Ishikawa (cell line): ENCODE measurements at regions not wholly inside any gene's neighbourhood (a gene's known extent, or its start where the extent isn't known, plus 50 kb on each side); places are given as distances from the start of the nearest gene placed in this dataset.

Source experiments
- CEBPB ChIP-seq: IDR thresholded peaks from 2 replicates; pipeline ENCODE4 v1.6.1; 2012
- CREB1 ChIP-seq: IDR thresholded peaks from 2 replicates; pipeline ENCODE4 v1.6.1; 2012; ENCODE audit warnings: low read depth
- EGR1 ChIP-seq: IDR thresholded peaks from 2 replicates; pipeline ENCODE4 v1.6.1; 2012
- EP300 ChIP-seq: IDR thresholded peaks from 2 replicates; pipeline ENCODE4 v1.6.1; 2012; ENCODE audit warnings: borderline replicate concordance
- FOXM1 ChIP-seq: IDR thresholded peaks from 2 replicates; pipeline ENCODE4 v1.6.1; 2012; ENCODE audit warnings: low read depth, borderline replicate concordance
- RAD21 ChIP-seq: IDR thresholded peaks from 2 replicates; pipeline ENCODE4 v1.6.1; 2012; ENCODE audit warnings: low read depth
- REST ChIP-seq: IDR thresholded peaks from 2 replicates; pipeline ENCODE4 v1.6.1; 2012; ENCODE audit warnings: low read depth, mild to moderate bottlenecking
- TAF1 ChIP-seq: IDR thresholded peaks from 2 replicates; pipeline ENCODE4 v1.6.1; 2012; ENCODE audit warnings: low read depth, mild to moderate bottlenecking
- TCF12 ChIP-seq: IDR thresholded peaks from 2 replicates; pipeline ENCODE4 v1.6.1; 2012; ENCODE audit warnings: low read depth
- TEAD4 ChIP-seq: IDR thresholded peaks from 2 replicates; pipeline ENCODE4 v1.6.1; 2012
- USF1 ChIP-seq: IDR thresholded peaks from 2 replicates; pipeline ENCODE4 v1.6.1; 2012
- YY1 ChIP-seq: IDR thresholded peaks from 2 replicates; pipeline ENCODE4 v1.6.1; 2012; ENCODE audit warnings: low read depth
- ZBTB7A ChIP-seq: IDR thresholded peaks from 2 replicates; pipeline ENCODE4 v1.6.1; 2012; ENCODE audit warnings: low read depth
- TF ChIP-seq, protein P1 (sequence below): IDR thresholded peaks from 2 replicates; pipeline ENCODE4 v1.6.1; 2012

- TF ChIP-seq FOXM1 (no peak), RAD21 (no peak), CREB1 (no peak), TAF1 (no peak), EGR1 (no peak), YY1 (no peak), TCF12 (no peak), TEAD4 (no peak), USF1 (no peak), EP300 (no peak), REST (no peak), ZBTB7A (no peak), CEBPB (no peak)
- TF ChIP-seq, protein P1, sequence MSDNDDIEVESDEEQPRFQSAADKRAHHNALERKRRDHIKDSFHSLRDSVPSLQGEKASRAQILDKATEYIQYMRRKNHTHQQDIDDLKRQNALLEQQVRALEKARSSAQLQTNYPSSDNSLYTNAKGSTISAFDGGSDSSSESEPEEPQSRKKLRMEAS = no peak
Observed at GRCh38 chr17:72215928-72216327, 95.1 kb downstream of the SOX9 start.
